Activated CD8-positive, alpha-beta T cell treated with anti-CD3 and anti-CD28 coated beads, Interleukin-2, amount 10 ng/mL, durations not matched to agents 7 days and 5 days (primary cell): ENCODE measurements at regions not wholly inside any gene's neighbourhood (a gene's known extent, or its start where the extent isn't known, plus 50 kb on each side); places are given as distances from the start of the nearest gene placed in this dataset.

Source experiments
- ATAC-seq: fragments of 150-1000 bp; cut with Tn5 transposase; one replicate; pipeline ENCODE4 v1.10.0; 2021; ENCODE audit warnings: moderate library complexity
- CTCF ChIA-PET: fragments of 350-600 bp; sonication (Branson Sonifier 250); formaldehyde crosslinking; loops from one replicate; lab custom pipeline; 2021; ENCODE audit warnings: antibody characterized with exemption; lab: Charles Lee
- POLR2A ChIA-PET: fragments of 350-600 bp; sonication (Branson Sonifier 250); formaldehyde crosslinking; loops from one replicate; lab custom pipeline; 2021; ENCODE audit warnings: antibody characterized with exemption; lab: Charles Lee
- DNase-seq: peaks from one replicate; pipeline ENCODE4 v3.0.0-alpha.2; 2020
- H3K27ac Mint-ChIP-seq: one replicate; pipeline ENCODE4 v1.8.0; 2021; ENCODE audit warnings: mild to moderate bottlenecking, mixed read lengths
- H3K27me3 Mint-ChIP-seq: one replicate; pipeline ENCODE4 v1.8.0; 2021; ENCODE audit warnings: low read depth, mixed read lengths
- H3K36me3 Mint-ChIP-seq: one replicate; pipeline ENCODE4 v1.8.0; 2021; ENCODE audit warnings: low read depth, mixed read lengths
- H3K4me1 Mint-ChIP-seq: one replicate; pipeline ENCODE4 v1.8.0; 2021; ENCODE audit warnings: low read depth, mixed read lengths
- H3K4me3 Mint-ChIP-seq: one replicate; pipeline ENCODE4 v1.8.0; 2021; ENCODE audit warnings: mild to moderate bottlenecking, mixed read lengths
- H3K9me3 Mint-ChIP-seq: one replicate; pipeline ENCODE4 v1.8.0; 2022; ENCODE audit warnings: mixed read lengths; ENCODE audit not compliant: insufficient read depth

- peaks cover 3% of the 10 kb centered on the region for H3K27me3 Mint-ChIP-seq
- H3K4me3 Mint-ChIP-seq = no peak overlapping the region
- H3K4me1 Mint-ChIP-seq = no peaks in the 10 kb centered on the region
- no peak overlapping the region for H3K27ac Mint-ChIP-seq
- ChIA-PET POLR2A (interaction anchor here (0.6 kb wide), 1 partner anchor 9 kb away, joined by 3 read pairs; no protein-coding TSS in a partner anchor), CTCF (no interaction called here)
- H3K9me3 Mint-ChIP-seq = no peaks in the 10 kb centered on the region
- DNase-seq = no peak
- no peak for ATAC-seq
- H3K36me3 Mint-ChIP-seq = no peaks in the 10 kb centered on the region
These were observed 247.7 kb upstream of the ZMIZ1 start for GRCh38 chr10:78821052-78821451.

- no peaks in the 10 kb centered on the region for H3K9me3 Mint-ChIP-seq
- H3K27me3 Mint-ChIP-seq = no peaks in the 10 kb centered on the region
- CTCF ChIA-PET = interaction anchor here (1.0 kb wide), 1 partner anchor 366 kb away, joined by 3 read pairs; no protein-coding TSS in a partner anchor
- no peak overlapping the region for H3K27ac Mint-ChIP-seq
- DNase-seq = no peak
- H3K4me1 Mint-ChIP-seq = no peaks in the 10 kb centered on the region
- H3K4me3 Mint-ChIP-seq = no peak overlapping the region
- no peak for ATAC-seq
- no peaks in the 10 kb centered on the region for H3K36me3 Mint-ChIP-seq
- POLR2A ChIA-PET = no interaction called here
These were observed 239.9 kb upstream of the ZMIZ1 start for GRCh38 chr10:78828647-78829539.

DNA sequence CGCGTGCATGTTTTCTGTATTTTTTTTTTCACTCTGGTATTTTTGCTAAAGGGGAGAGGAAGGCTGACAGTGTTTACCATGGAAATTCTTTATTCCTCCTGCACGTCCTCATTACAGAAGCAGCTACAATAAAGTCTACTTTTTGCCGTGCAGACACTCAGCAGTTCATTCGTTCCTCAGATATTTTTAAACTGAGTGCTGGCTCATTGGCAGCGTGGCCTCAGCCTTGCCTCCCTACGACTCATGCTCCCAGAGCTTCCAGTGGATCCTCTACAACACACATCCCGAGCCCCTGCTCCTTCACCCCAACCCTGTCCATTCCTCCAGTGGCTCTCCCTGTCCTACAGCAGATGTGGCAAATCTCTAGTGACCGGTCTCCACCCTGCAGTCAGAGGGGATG is 239.2 kb upstream of the ZMIZ1 start:
- ATAC-seq (no peak), DNase-seq (no peak)
- Mint-ChIP-seq H3K4me1 (no peaks in the 10 kb centered on the region), H3K9me3 (no peaks in the 10 kb centered on the region), H3K27me3 (no peaks in the 10 kb centered on the region), H3K36me3 (no peaks in the 10 kb centered on the region), H3K4me3 (no peak overlapping the region), H3K27ac (no peak overlapping the region)
- ChIA-PET CTCF (no interaction called here), POLR2A (no interaction called here)

DNA sequence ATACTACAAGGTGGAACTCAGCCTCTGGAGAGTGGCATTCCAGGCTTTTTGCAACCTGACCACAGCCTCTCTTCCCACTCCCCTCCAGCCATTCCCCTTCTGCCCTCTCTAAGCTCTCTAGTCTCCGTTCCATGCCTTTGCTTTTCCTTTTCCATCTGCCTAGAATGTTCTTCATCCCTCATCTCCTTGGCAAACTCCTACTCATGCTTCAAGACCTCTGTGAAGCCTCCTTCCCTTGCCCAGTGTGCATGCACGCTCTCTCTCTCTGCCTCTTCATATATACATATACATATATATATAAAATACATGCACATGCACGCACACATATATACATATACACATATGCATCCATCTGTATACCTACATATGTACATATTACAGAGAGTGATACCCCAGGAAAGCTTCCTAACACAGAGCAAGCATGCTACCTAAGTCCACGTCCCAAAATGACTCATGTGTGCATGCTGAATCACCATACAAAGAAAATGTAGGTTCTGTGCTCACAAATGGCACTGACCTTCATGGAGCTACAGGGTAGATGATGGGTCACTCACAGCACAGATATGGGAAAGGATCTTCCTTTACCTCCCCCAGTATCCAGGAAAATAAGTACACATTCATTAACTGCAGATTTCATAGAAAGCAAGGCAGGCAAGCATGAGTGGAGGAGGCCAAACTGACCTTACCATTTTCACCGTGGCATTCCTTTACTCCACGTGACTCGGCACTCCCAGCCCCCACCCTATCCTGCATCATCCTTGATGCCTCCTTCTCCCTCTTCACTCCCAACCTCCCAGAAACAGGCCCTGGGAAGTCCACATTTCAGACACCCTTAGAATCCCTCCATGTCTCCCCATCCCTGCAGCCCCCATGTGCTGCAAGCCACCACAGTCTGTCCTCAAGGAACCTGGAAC is 238.4 kb upstream of the ZMIZ1 start:
- DNase-seq (no peak), ATAC-seq (no peak)
- no peaks in the 10 kb centered on the region for H3K36me3 Mint-ChIP-seq
- no peaks in the 10 kb centered on the region for H3K9me3 Mint-ChIP-seq
- peaks cover 2% of the 10 kb centered on the region for H3K27me3 Mint-ChIP-seq
- H3K4me1 Mint-ChIP-seq = no peaks in the 10 kb centered on the region
- ChIA-PET CTCF (no interaction called here), POLR2A (no interaction called here)
- H3K4me3 Mint-ChIP-seq = no peak overlapping the region
- H3K27ac Mint-ChIP-seq = no peak overlapping the region

DNA sequence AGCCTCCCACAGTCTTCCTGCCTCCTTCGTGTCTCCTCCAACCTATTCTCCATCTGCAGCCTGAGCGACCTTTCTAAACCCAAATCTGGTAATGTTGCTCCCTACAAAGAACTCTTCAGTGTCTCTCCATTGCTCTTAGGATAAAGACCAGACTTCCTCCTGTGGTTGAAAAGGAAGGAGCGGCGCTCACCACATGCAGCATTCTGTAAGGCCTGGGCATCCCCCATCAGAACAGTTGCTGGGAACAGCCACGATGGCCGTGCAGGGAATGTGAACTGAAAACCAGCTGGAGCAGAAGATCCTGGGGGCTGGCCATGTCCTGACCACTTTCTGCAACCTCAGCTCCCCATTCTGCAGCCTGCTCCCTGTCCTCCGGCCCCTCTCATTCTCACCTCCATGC is 237.8 kb upstream of the ZMIZ1 start:
- H3K36me3 Mint-ChIP-seq = no peaks in the 10 kb centered on the region
- H3K4me1 Mint-ChIP-seq = no peaks in the 10 kb centered on the region
- H3K4me3 Mint-ChIP-seq = no peak overlapping the region
- peaks cover 8% of the 10 kb centered on the region for H3K27me3 Mint-ChIP-seq
- ATAC-seq = no peak
- no peaks in the 10 kb centered on the region for H3K9me3 Mint-ChIP-seq
- ChIA-PET CTCF (no interaction called here), POLR2A (no interaction called here)
- no peak for DNase-seq
- no peak overlapping the region for H3K27ac Mint-ChIP-seq

DNA sequence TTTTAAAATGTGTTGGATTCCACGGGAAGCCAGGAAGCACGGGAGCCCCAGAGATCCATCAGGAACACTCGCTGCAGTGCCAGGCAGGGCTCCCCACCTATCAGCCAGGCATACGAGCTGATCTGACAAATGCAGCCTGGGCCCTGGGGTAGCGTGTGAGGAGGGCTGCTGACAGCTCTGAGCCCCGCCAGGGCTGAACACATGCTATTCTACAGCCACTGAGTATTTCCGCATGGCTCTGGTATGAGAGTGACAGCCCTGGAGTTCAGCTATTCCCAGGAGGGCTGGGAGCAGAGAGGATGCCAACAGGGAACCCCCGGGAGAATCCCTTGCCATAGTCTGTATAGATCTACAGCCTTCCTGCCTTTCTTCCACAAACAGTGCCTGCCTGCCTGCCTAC is 237.3 kb upstream of the ZMIZ1 start:
- Mint-ChIP-seq H3K9me3 (no peaks in the 10 kb centered on the region), H3K27ac (no peak overlapping the region), H3K4me3 (no peak overlapping the region), H3K36me3 (no peaks in the 10 kb centered on the region), H3K4me1 (no peaks in the 10 kb centered on the region), H3K27me3 (peaks cover 12% of the 10 kb centered on the region)
- ATAC-seq = no peak
- ChIA-PET CTCF (no interaction called here), POLR2A (no interaction called here)
- DNase-seq = no peak

- ChIA-PET POLR2A (no interaction called here), CTCF (no interaction called here)
- H3K4me3 Mint-ChIP-seq = no peak overlapping the region
- DNase-seq (no peak), ATAC-seq (no peak)
- H3K9me3 Mint-ChIP-seq = no peaks in the 10 kb centered on the region
- H3K4me1 Mint-ChIP-seq = no peaks in the 10 kb centered on the region
- no peaks in the 10 kb centered on the region for H3K36me3 Mint-ChIP-seq
- no peak overlapping the region for H3K27ac Mint-ChIP-seq
- peaks cover 15% of the 10 kb centered on the region for H3K27me3 Mint-ChIP-seq
These were observed 236.5 kb upstream of the ZMIZ1 start for GRCh38 chr10:78832281-78832680.

DNA sequence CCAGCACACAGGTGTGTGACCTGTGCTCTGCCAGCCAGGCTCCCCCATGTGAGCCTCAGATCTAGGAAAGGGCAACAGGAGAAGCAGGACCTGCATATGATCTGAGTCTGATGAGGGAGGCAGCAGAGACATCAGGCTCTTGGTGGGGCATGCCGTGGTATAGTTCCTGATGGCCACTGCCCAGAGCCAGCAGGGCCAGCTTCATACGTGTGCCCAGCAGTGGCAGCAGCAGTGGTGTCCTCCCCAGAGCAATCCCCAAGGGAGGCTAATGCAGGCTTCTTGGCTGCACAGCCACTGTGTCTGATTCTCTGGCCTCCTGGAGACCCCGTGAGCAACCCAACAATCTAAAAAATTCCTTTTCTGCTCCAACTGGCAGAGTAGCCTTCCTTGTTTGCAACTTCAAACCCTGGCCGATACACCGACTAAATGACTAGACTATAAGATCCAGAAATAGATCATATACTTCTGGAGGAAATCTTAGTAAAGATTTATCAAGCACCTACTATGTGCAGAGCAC is 230.6 kb upstream of the ZMIZ1 start:
- CTCF ChIA-PET = interaction anchor here (0.7 kb wide), 1 partner anchor 8 kb away, joined by 3 read pairs; no protein-coding TSS in a partner anchor
- H3K27ac Mint-ChIP-seq = no peak overlapping the region
- H3K4me1 Mint-ChIP-seq = no peaks in the 10 kb centered on the region
- DNase-seq (no peak), ATAC-seq (no peak)
- POLR2A ChIA-PET = no interaction called here
- no peaks in the 10 kb centered on the region for H3K36me3 Mint-ChIP-seq
- peaks cover 20% of the 10 kb centered on the region for H3K27me3 Mint-ChIP-seq
- no peaks in the 10 kb centered on the region for H3K9me3 Mint-ChIP-seq
- H3K4me3 Mint-ChIP-seq = no peak overlapping the region

DNA sequence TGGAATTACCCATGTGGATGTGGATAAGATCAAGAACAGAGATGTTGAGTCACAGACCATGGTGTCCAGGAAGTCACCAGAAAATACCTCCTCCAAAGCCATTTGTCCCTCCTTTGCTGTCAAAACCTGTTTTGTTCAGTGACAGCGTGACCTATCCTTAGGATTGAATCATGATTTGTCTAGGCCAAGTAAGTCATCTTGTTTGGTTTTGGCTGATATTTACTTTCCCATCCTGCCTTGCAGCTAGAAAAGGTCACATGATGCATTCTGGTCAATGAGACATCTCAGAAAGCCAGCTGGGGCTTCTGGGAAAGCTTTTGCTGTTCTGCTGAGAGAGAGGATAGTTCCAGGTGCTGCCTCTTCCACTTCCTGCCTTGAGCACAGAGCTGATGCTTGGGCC is 225.3 kb upstream of the ZMIZ1 start:
- CTCF ChIA-PET = no interaction called here
- ATAC-seq = no peak
- no peaks in the 10 kb centered on the region for H3K36me3 Mint-ChIP-seq

DNA sequence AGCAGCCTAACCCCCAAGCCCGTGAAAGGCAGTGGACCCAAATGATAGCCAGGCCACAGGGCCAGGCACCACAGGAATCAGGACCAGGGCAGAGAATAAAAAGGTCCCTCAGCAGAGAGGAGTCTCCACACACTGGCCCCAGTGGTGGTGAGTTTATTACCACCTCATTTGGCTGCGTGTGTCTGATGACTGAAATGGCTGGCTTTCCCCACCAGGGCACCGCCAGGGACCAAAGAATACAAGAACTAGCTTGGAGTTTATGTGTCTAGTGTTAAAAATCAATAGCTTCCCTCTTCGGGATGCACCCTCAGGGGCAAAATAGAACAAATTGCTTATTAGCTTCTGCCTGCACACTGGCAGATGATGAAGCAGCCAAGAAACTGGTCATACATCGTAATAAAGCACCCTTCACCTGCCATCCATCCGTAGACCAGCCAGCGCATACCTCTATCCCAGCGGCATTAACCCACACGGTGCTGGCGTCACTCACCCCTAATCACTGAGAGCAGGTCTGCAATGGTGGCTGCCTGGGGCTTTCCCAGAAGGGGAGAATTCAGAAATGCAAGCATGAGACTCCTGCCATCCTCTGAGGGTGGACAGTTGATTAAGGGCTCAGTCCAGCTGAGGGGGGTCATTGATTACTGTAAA is 223.7 kb upstream of the ZMIZ1 start:
- Mint-ChIP-seq H3K4me3 (no peak overlapping the region), H3K27ac (no peak overlapping the region), H3K9me3 (no peaks in the 10 kb centered on the region), H3K4me1 (no peaks in the 10 kb centered on the region), H3K36me3 (no peaks in the 10 kb centered on the region), H3K27me3 (peaks cover 2% of the 10 kb centered on the region)
- ATAC-seq (no peak), DNase-seq (no peak)
- ChIA-PET CTCF (no interaction called here), POLR2A (interaction anchor here (0.5 kb wide), 1 partner anchor 58 kb away, joined by 3 read pairs; no protein-coding TSS in a partner anchor)

More for the DNA sequence above, 225.3 kb upstream of the ZMIZ1 start:
- Mint-ChIP-seq H3K4me3 (no peak overlapping the region), H3K4me1 (no peaks in the 10 kb centered on the region), H3K27ac (no peak overlapping the region), H3K27me3 (peaks cover 2% of the 10 kb centered on the region), H3K9me3 (no peaks in the 10 kb centered on the region)
- no peak for DNase-seq
- POLR2A ChIA-PET = no interaction called here

GRCh38 chr10:78846071-78846470 is 222.7 kb upstream of the ZMIZ1 start:
- POLR2A ChIA-PET = no interaction called here
- ATAC-seq (no peak), DNase-seq (no peak)

More at GRCh38 chr10:78846071-78846470, 222.7 kb upstream of the ZMIZ1 start:
- peaks cover 2% of the 10 kb centered on the region for H3K27me3 Mint-ChIP-seq
- H3K4me1 Mint-ChIP-seq = no peaks in the 10 kb centered on the region
- no peak overlapping the region for H3K27ac Mint-ChIP-seq
- H3K9me3 Mint-ChIP-seq = no peaks in the 10 kb centered on the region
- no peak overlapping the region for H3K4me3 Mint-ChIP-seq
- CTCF ChIA-PET = interaction anchor here (0.8 to 1.0 kb wide), 2 partner anchors 8 to 349 kb away, joined by 3 read pairs; no protein-coding TSS in a partner anchor
- H3K36me3 Mint-ChIP-seq = no peaks in the 10 kb centered on the region
